Thoracic aorta (tissue), 2 donors: ENCODE measurements at regions not wholly inside any gene's neighbourhood (a gene's known extent, or its start where the extent isn't known, plus 50 kb on each side); places are given as distances from the start of the nearest gene placed in this dataset.
"Not testable (repeated sequence)": the region's sequence is repeated elsewhere in the genome, so short reads cannot be mapped to it uniquely, and the experiment has no call there.

ENCODE experiments used
- ATAC-seq: fragments of 150-250 bp; one replicate; pipeline ENCODE4 v1.8.0; 2017; ENCODE audit warnings: low read depth; ENCODE audit not compliant: insufficient number of reproducible peaks, low FRiP score
- DNase-seq: peaks from one replicate; pipeline ENCODE4 v3.0.0-alpha.2; 2020; ENCODE audit warnings: low spot score
- H3K27ac ChIP-seq, 2 donors: fragments of 200-600 bp; sonication (generic); 1 replicate in 1 of 2; 2 replicates in 1 of 2; pipeline ENCODE4 v1.5.1; 2016; ENCODE audit warnings: mild to moderate bottlenecking in 2 of 2, moderate library complexity in 2 of 2
- H3K27me3 ChIP-seq: fragments of 200-600 bp; sonication (generic); replicated peaks from 2 replicates; pipeline ENCODE4 v1.6.0; 2016; ENCODE audit warnings: mild to moderate bottlenecking; ENCODE audit not compliant: insufficient read depth
- H3K36me3 ChIP-seq: fragments of 200-600 bp; sonication (generic); one replicate; pipeline ENCODE4 v1.5.1; 2016
- H3K4me1 ChIP-seq, 2 donors: fragments of 200-600 bp; sonication (generic); 1 replicate in 1 of 2; 2 replicates in 1 of 2; pipeline versions ENCODE4 v1.5.1 to v1.6.0; 2016; ENCODE audit warnings: low read depth in 2 of 2, mild to moderate bottlenecking in 1 of 2; ENCODE audit not compliant: control insufficient read depth in 1 of 2
- H3K4me3 ChIP-seq: fragments of 200-600 bp; sonication (generic); 2 replicates; pipeline ENCODE4 v1.5.1; 2016; ENCODE audit warnings: mild to moderate bottlenecking
- H3K9me3 ChIP-seq: fragments of 200-600 bp; sonication (generic); 2 replicates; pipeline ENCODE4 v1.5.1; 2016
- CTCF ChIP-seq: fragments of 200-600 bp; sonication (generic); IDR thresholded peaks from one replicate; pipeline ENCODE4 v1.5.1; 2019; ENCODE audit warnings: antibody characterized with exemption

- not testable (repeated sequence) for ATAC-seq, H3K4me1 ChIP-seq, H3K4me3 ChIP-seq, H3K9me3 ChIP-seq, H3K27ac ChIP-seq, H3K36me3 ChIP-seq, H3K27me3 ChIP-seq, DNase-seq
These were observed 94.3 kb downstream of the KCNJ12 start for GRCh38 chr17:21470422-21470821.

- Histone ChIP-seq H3K9me3 (no peaks in the 10 kb centered on the region), H3K4me1 (no peaks in the 10 kb centered on the region), H3K36me3 (no peaks in the 10 kb centered on the region), H3K27me3 (no peaks in the 10 kb centered on the region), H3K4me3 (no peak overlapping the region), H3K27ac (no peak overlapping the region)
- no peak for TF ChIP-seq CTCF
- ATAC-seq (no peak), DNase-seq (no peak)
These were observed 94.7 kb downstream of the KCNJ12 start for GRCh38 chr17:21470861-21471260.

- no peak for ATAC-seq
- DNase-seq: no peak
- Histone ChIP-seq H3K4me3 (no peak overlapping the region), H3K27me3 (no peaks in the 10 kb centered on the region), H3K36me3 (no peaks in the 10 kb centered on the region), H3K9me3 (no peaks in the 10 kb centered on the region), H3K4me1 (no peaks in the 10 kb centered on the region), H3K27ac (no peak overlapping the region)
- TF ChIP-seq CTCF: no peak
These were observed 98.7 kb downstream of the KCNJ12 start for GRCh38 chr17:21474815-21475214.

- no peaks in the 10 kb centered on the region for H3K4me1 ChIP-seq
These were observed 99.4 kb downstream of the KCNJ12 start for GRCh38 chr17:21475571-21475970.

GRCh38 chr17:21476867-21477266 lies 100.7 kb downstream of the KCNJ12 start:
- TF ChIP-seq CTCF: no peak
- Histone ChIP-seq H3K36me3 (no peaks in the 10 kb centered on the region), H3K4me1 (no peaks in the 10 kb centered on the region), H3K9me3 (no peaks in the 10 kb centered on the region), H3K4me3 (no peak overlapping the region), H3K27ac (no peak overlapping the region), H3K27me3 (no peaks in the 10 kb centered on the region)
- DNase-seq (no peak), ATAC-seq (no peak)

More at GRCh38 chr17:21475571-21475970, 99.4 kb downstream of the KCNJ12 start:
- Histone ChIP-seq H3K4me3 (no peak overlapping the region), H3K9me3 (no peaks in the 10 kb centered on the region), H3K36me3 (no peaks in the 10 kb centered on the region), H3K27me3 (no peaks in the 10 kb centered on the region), H3K27ac (no peak overlapping the region)
- TF ChIP-seq CTCF: no peak
- no peak for DNase-seq
- ATAC-seq: no peak

- no peak for DNase-seq
- no peak for TF ChIP-seq CTCF
- Histone ChIP-seq H3K4me1 (no peaks in the 10 kb centered on the region), H3K9me3 (no peaks in the 10 kb centered on the region), H3K36me3 (no peaks in the 10 kb centered on the region), H3K27ac (no peak overlapping the region), H3K27me3 (no peaks in the 10 kb centered on the region), H3K4me3 (no peak overlapping the region)
- no peak for ATAC-seq
These were observed 106.2 kb downstream of the KCNJ12 start for GRCh38 chr17:21482189-21482865.

- H3K9me3 ChIP-seq, H3K4me1 ChIP-seq, ATAC-seq, H3K4me3 ChIP-seq, H3K27me3 ChIP-seq, DNase-seq, H3K27ac ChIP-seq, H3K36me3 ChIP-seq: not testable (repeated sequence)
These were observed 111.9 kb downstream of the KCNJ12 start for GRCh38 chr17:21488043-21488442.
